SK-N-SH (cell line): ENCODE measurements at regions not wholly inside any gene's neighbourhood (a gene's known extent, or its start where the extent isn't known, plus 50 kb on each side); places are given as distances from the start of the nearest gene placed in this dataset.

Source experiments
- CTCF ChIA-PET: fragments of 300-600, 350-600 bp; formaldehyde crosslinking; extraction: SDS; loops from one replicate; lab custom pipeline; 2021; lab: Yijun Ruan, JAX
- POLR2A ChIA-PET: fragments of 350-600 bp; sonication (Branson Sonifier 250); formaldehyde crosslinking; extraction: SDS; loops from one replicate; lab custom pipeline; 2020; ENCODE audit warnings: antibody characterized with exemption, inconsistent platforms; lab: Yijun Ruan, JAX
- DNase-seq: peaks from one replicate; pipeline ENCODE4 v3.0.0; 2012
- H2AFZ ChIP-seq: fragments of 200-600 bp; sonication (generic); 2 replicates; pipeline ENCODE4 v1.8.1; 2016; ENCODE audit warnings: antibody characterized with exemption, mild to moderate bottlenecking, low read depth
- H3F3A ChIP-seq: fragments of 200-600 bp; sonication (generic); replicated peaks from 2 replicates; pipeline ENCODE3; 2016; ENCODE audit warnings: antibody characterized with exemption, mild to moderate bottlenecking; ENCODE audit not compliant: insufficient read depth
- H3K27ac ChIP-seq, 2 experiments: fragments of 200-500 bp in 1 of 2; fragments of 200-600 bp in 1 of 2; sonication (Bioruptor generic) in 1 of 2; sonication (generic), shearing (Covaris generic) in 1 of 2; 2 replicates each; pipeline versions ENCODE4 v1.5.1 to v1.6.1; 2014 to 2016; ENCODE audit warnings: low read depth in 2 of 2, inconsistent platforms in 1 of 2, low read length in 1 of 2, mild to moderate bottlenecking in 1 of 2, mixed read lengths in 1 of 2
- H3K27me3 ChIP-seq: fragments of 200-600 bp; sonication (generic), shearing (Covaris generic); 2 replicates; pipeline ENCODE4 v1.6.1; 2016; ENCODE audit warnings: mixed run types; ENCODE audit not compliant: insufficient read depth
- H3K36me3 ChIP-seq, 2 experiments: fragments of 200-500 bp in 1 of 2; fragments of 200-600 bp in 1 of 2; sonication (Bioruptor generic) in 1 of 2; sonication (generic) in 1 of 2; replicated peaks in 1 of 2; 2 replicates each; pipeline versions ENCODE3 to v1.5.1; 2014 to 2016; ENCODE audit warnings: low read length in 1 of 2, mild to moderate bottlenecking in 1 of 2; ENCODE audit not compliant: insufficient read depth in 2 of 2, control insufficient read depth in 1 of 2
- H3K4me1 ChIP-seq, 2 experiments: fragments of 200-500 bp in 1 of 2; fragments of 200-600 bp in 1 of 2; sonication (Bioruptor generic) in 1 of 2; sonication (generic), shearing (Covaris generic) in 1 of 2; 2 replicates each; pipeline versions ENCODE4 v1.5.1 to v1.6.1; 2014 to 2016; ENCODE audit warnings: low read depth in 1 of 2, low read length in 1 of 2, mixed run types in 1 of 2; ENCODE audit not compliant: insufficient read depth in 2 of 2, control insufficient read depth in 1 of 2
- H3K4me2 ChIP-seq: fragments of 200-600 bp; sonication (generic), shearing (Covaris generic); 2 replicates; pipeline ENCODE4 v1.6.1; 2017; ENCODE audit warnings: mixed run types
- H3K4me3 ChIP-seq, 2 experiments: fragments of 200-500 bp in 1 of 2; fragments of 200-600 bp in 1 of 2; sonication (Bioruptor generic) in 1 of 2; sonication (generic), shearing (Covaris generic) in 1 of 2; 2 replicates each; pipeline versions ENCODE4 v1.5.1 to v1.8.1; 2014 to 2016; ENCODE audit warnings: low read depth in 2 of 2, inconsistent platforms in 1 of 2, low read length in 1 of 2, mild to moderate bottlenecking in 1 of 2, mixed read lengths in 1 of 2, moderate library complexity in 1 of 2
- H3K79me2 ChIP-seq: fragments of 200-600 bp; sonication (generic); 2 replicates; pipeline ENCODE4 v1.8.1; 2017; ENCODE audit warnings: mild to moderate bottlenecking; ENCODE audit not compliant: insufficient read depth
- H3K9ac ChIP-seq: fragments of 200-600 bp; sonication (generic); 2 replicates; pipeline ENCODE4 v1.6.1; 2017; ENCODE audit warnings: mixed run types
- H3K9me2 ChIP-seq: fragments of 200-600 bp; sonication (generic); 2 replicates; pipeline ENCODE4 v1.6.1; 2017; ENCODE audit warnings: mixed run types
- H3K9me3 ChIP-seq: fragments of 200-600 bp; sonication (generic); 2 replicates; pipeline ENCODE4 v1.6.1; 2017; ENCODE audit warnings: mixed run types, mild to moderate bottlenecking, moderate library complexity
- H4K20me1 ChIP-seq: fragments of 200-600 bp; sonication (generic); 2 replicates; pipeline ENCODE4 v1.6.1; 2017; ENCODE audit warnings: mild to moderate bottlenecking, mixed run types; ENCODE audit not compliant: insufficient read depth
- CHD2 ChIP-seq: fragments of 150-350 bp; IDR thresholded peaks from 2 replicates; pipeline ENCODE4 v1.6.1; 2018; ENCODE audit warnings: low read length; ENCODE audit not compliant: partially characterized antibody
- EP300 ChIP-seq, 2 experiments: IDR thresholded peaks; 2 replicates each; pipeline versions ENCODE4 v1.4.0 to v1.6.1; 2012; ENCODE audit warnings: borderline replicate concordance in 1 of 2, low read depth in 1 of 2, low read length in 1 of 2
- EZH2phosphoT487 ChIP-seq: fragments of 200-600 bp; sonication (generic); IDR thresholded peaks from 2 replicates; pipeline ENCODE4 v1.6.1; 2017; ENCODE audit warnings: low read depth, mixed run types, mild to moderate bottlenecking, antibody characterized with exemption, moderate library complexity, borderline replicate concordance
- FOXJ3 ChIP-seq: sonication (generic); formaldehyde crosslinking; IDR thresholded peaks from 2 replicates; pipeline ENCODE4 v1.5.1; 2020; ENCODE audit warnings: mild to moderate bottlenecking, missing genetic modification reagents
- FOXM1 ChIP-seq: IDR thresholded peaks from 2 replicates; pipeline ENCODE4 v1.4.0; 2012; ENCODE audit warnings: low read depth, mild to moderate bottlenecking
- GATA2 ChIP-seq: sonication (generic); formaldehyde crosslinking; IDR thresholded peaks from 2 replicates; pipeline ENCODE4 v1.5.0; 2020; ENCODE audit warnings: mild to moderate bottlenecking, missing genetic modification reagents
- JUND ChIP-seq: IDR thresholded peaks from 2 replicates; pipeline ENCODE4 v1.4.0; 2012
- MXI1 ChIP-seq: IDR thresholded peaks from 2 replicates; pipeline ENCODE4 v1.6.1; 2012; ENCODE audit warnings: mild to moderate bottlenecking, low read depth, low read length, improper control_type of control experiment
- NFIC ChIP-seq: IDR thresholded peaks from 2 replicates; pipeline ENCODE4 v1.4.0; 2012; ENCODE audit warnings: borderline replicate concordance
- NRF1 ChIP-seq: IDR thresholded peaks from 2 replicates; pipeline ENCODE4 v1.6.1; 2012; ENCODE audit warnings: low read depth, mild to moderate bottlenecking, low read length
- RFX5 ChIP-seq: IDR thresholded peaks from 2 replicates; pipeline ENCODE4 v1.6.1; 2012; ENCODE audit warnings: mild to moderate bottlenecking, improper control_type of control experiment, low read length
- RXRA ChIP-seq: IDR thresholded peaks from 2 replicates; pipeline ENCODE4 v1.4.0; 2012; ENCODE audit warnings: low read depth, mild to moderate bottlenecking, borderline replicate concordance
- TAF1 ChIP-seq: IDR thresholded peaks from 2 replicates; pipeline ENCODE4 v1.6.1; 2012; ENCODE audit warnings: low read depth, mild to moderate bottlenecking, low read length, moderate library complexity, borderline replicate concordance
- TEAD4 ChIP-seq: IDR thresholded peaks from 2 replicates; pipeline ENCODE4 v1.4.0; 2012; ENCODE audit warnings: mild to moderate bottlenecking, borderline replicate concordance; ENCODE audit not compliant: insufficient read depth
- WGBS: methylation state at CpG from one replicate; pipeline ENCODE4 v1.1.6; 2017; ENCODE audit warnings: low lambda C conversion rate; 5-methylcytosine and 5-hydroxymethylcytosine counted together
- TF ChIP-seq, protein P1 (sequence below): fragments of 200-600 bp; sonication (generic); IDR thresholded peaks from 2 replicates; pipeline ENCODE4 v1.6.1; 2017; ENCODE audit warnings: antibody characterized with exemption, mild to moderate bottlenecking, moderate library complexity
- TF ChIP-seq, protein P2 (sequence below): IDR thresholded peaks from 2 replicates; pipeline ENCODE4 v1.4.0; 2012; ENCODE audit warnings: low read depth, borderline replicate concordance
- TF ChIP-seq, protein P3 (sequence below): fragments of 150-350 bp; IDR thresholded peaks from 2 replicates; pipeline ENCODE4 v1.6.1; 2017; ENCODE audit warnings: antibody characterized with exemption, low read length, low read depth, borderline replicate concordance
- TF ChIP-seq, protein P4 (sequence below): IDR thresholded peaks from 2 replicates; pipeline ENCODE4 v1.4.0; 2012; ENCODE audit warnings: low read depth, borderline replicate concordance
- TF ChIP-seq, protein P5 (sequence below): IDR thresholded peaks from 2 replicates; pipeline ENCODE4 v1.6.1; 2012; ENCODE audit warnings: mild to moderate bottlenecking, low read depth, low read length, moderate library complexity

DNA sequence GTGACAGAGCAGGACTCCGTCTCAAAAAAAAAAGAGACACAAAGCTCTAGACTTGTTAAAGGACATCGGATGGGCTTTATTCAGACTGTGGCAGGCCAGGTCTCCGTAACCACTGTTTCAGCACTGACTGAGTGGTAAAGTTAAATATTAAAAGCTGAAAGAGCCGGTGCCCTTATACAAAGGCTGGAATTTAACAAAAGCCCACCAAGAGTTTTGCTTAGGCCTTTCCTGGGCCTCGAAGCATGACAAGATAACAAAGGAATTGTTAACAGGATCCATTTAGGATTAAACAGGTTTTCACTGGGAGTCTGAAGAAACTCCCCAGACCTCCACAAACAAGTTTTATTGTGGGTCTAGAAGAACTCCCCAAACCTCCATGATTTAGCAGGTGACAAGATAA lies 727.8 kb downstream of the TYW1 start:
- Histone ChIP-seq H3K9me2 (no peaks in the 10 kb centered on the region), H3F3A (no peaks in the 10 kb centered on the region), H2AFZ (no peak overlapping the region), H3K4me2 (no peak overlapping the region), H3K9me3 (0 out of 2 replicates have a peak, but pooled peaks cover 3% of the 10 kb centered on the region), H3K9ac (no peak overlapping the region), H3K27me3 (no peaks in the 10 kb centered on the region), H3K27ac (no peak overlapping the region), H3K79me2 (no peaks in the 10 kb centered on the region), H3K36me3 (no peaks in the 10 kb centered on the region), H3K4me3 (no peak overlapping the region), H4K20me1 (no peaks in the 10 kb centered on the region), H3K4me1 (no peaks in the 10 kb centered on the region)
- WGBS = 45% methylated on average over 5 of the region's 5 CpGs
- ChIA-PET CTCF (no interaction called here), POLR2A (no interaction called here)
- no peak for DNase-seq
- TF ChIP-seq GATA2 (CRISPR knock-in tag) (no peak), NFIC (no peak)

DNA sequence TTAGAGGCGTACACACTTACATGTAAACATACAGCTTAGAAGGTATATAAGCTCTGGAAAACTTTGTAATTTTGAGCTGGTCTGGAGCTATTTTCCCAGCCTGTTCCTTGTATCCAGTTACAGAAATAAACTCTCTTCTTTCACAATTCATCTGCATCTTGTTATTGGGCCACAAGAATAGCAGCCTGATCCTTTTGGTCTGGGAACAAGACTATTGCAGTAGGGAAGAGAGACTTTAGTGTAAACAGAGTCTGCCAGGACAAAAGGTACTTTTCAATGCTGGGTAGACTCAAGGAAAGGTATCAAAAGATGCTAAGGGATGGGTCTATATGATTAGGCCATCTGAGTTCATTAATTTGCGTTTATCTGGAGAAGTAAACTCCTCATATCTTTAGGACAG lies 728.3 kb downstream of the TYW1 start:
- 13% methylated on average over 2 of the region's 2 CpGs for WGBS
- no peaks in the 10 kb centered on the region for H3K4me1 ChIP-seq
- no peak overlapping the region for H3K4me2 ChIP-seq
- H3F3A ChIP-seq = no peaks in the 10 kb centered on the region
- H2AFZ ChIP-seq = no peak overlapping the region
- H3K4me3 ChIP-seq = no peak overlapping the region
- H3K9me2 ChIP-seq = no peaks in the 10 kb centered on the region
- H3K9me3 ChIP-seq = 0 out of 2 replicates have a peak, but pooled peaks cover 3% of the 10 kb centered on the region
- POLR2A ChIA-PET = no interaction called here
- no peak overlapping the region for H3K9ac ChIP-seq
- no peak for DNase-seq
- no peaks in the 10 kb centered on the region for H4K20me1 ChIP-seq
- CTCF ChIA-PET = no interaction called here
- no peak overlapping the region for H3K27ac ChIP-seq
- TF ChIP-seq MXI1 = no peak
- TF ChIP-seq RXRA = no peak
- no peak for TF ChIP-seq RFX5
- no peak for TF ChIP-seq FOXJ3 (CRISPR knock-in tag)
- TF ChIP-seq TEAD4 = no peak
- TF ChIP-seq, protein P1, sequence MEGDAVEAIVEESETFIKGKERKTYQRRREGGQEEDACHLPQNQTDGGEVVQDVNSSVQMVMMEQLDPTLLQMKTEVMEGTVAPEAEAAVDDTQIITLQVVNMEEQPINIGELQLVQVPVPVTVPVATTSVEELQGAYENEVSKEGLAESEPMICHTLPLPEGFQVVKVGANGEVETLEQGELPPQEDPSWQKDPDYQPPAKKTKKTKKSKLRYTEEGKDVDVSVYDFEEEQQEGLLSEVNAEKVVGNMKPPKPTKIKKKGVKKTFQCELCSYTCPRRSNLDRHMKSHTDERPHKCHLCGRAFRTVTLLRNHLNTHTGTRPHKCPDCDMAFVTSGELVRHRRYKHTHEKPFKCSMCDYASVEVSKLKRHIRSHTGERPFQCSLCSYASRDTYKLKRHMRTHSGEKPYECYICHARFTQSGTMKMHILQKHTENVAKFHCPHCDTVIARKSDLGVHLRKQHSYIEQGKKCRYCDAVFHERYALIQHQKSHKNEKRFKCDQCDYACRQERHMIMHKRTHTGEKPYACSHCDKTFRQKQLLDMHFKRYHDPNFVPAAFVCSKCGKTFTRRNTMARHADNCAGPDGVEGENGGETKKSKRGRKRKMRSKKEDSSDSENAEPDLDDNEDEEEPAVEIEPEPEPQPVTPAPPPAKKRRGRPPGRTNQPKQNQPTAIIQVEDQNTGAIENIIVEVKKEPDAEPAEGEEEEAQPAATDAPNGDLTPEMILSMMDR = no peak
- no peak for TF ChIP-seq FOXM1
- TF ChIP-seq TAF1 = no peak
- no peak for TF ChIP-seq EP300 (IDR thresholded peaks at IDR 0.05; ENCODE audit: borderline replicate concordance in 1 of 2, low read depth in 1 of 2, low read length in 1 of 2)
- TF ChIP-seq CHD2 = no peak
- TF ChIP-seq, protein P2, sequence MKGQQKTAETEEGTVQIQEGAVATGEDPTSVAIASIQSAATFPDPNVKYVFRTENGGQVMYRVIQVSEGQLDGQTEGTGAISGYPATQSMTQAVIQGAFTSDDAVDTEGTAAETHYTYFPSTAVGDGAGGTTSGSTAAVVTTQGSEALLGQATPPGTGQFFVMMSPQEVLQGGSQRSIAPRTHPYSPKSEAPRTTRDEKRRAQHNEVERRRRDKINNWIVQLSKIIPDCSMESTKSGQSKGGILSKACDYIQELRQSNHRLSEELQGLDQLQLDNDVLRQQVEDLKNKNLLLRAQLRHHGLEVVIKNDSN = no peak
- TF ChIP-seq, protein P3, sequence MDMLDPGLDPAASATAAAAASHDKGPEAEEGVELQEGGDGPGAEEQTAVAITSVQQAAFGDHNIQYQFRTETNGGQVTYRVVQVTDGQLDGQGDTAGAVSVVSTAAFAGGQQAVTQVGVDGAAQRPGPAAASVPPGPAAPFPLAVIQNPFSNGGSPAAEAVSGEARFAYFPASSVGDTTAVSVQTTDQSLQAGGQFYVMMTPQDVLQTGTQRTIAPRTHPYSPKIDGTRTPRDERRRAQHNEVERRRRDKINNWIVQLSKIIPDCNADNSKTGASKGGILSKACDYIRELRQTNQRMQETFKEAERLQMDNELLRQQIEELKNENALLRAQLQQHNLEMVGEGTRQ = no peak
- TF ChIP-seq, protein P4, sequence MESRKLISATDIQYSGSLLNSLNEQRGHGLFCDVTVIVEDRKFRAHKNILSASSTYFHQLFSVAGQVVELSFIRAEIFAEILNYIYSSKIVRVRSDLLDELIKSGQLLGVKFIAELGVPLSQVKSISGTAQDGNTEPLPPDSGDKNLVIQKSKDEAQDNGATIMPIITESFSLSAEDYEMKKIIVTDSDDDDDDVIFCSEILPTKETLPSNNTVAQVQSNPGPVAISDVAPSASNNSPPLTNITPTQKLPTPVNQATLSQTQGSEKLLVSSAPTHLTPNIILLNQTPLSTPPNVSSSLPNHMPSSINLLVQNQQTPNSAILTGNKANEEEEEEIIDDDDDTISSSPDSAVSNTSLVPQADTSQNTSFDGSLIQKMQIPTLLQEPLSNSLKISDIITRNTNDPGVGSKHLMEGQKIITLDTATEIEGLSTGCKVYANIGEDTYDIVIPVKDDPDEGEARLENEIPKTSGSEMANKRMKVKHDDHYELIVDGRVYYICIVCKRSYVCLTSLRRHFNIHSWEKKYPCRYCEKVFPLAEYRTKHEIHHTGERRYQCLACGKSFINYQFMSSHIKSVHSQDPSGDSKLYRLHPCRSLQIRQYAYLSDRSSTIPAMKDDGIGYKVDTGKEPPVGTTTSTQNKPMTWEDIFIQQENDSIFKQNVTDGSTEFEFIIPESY = no peak
- no peak for TF ChIP-seq NRF1
- no peak for TF ChIP-seq EZH2phosphoT487
- TF ChIP-seq JUND = no peak
- TF ChIP-seq NFIC = no peak
- TF ChIP-seq, protein P5, sequence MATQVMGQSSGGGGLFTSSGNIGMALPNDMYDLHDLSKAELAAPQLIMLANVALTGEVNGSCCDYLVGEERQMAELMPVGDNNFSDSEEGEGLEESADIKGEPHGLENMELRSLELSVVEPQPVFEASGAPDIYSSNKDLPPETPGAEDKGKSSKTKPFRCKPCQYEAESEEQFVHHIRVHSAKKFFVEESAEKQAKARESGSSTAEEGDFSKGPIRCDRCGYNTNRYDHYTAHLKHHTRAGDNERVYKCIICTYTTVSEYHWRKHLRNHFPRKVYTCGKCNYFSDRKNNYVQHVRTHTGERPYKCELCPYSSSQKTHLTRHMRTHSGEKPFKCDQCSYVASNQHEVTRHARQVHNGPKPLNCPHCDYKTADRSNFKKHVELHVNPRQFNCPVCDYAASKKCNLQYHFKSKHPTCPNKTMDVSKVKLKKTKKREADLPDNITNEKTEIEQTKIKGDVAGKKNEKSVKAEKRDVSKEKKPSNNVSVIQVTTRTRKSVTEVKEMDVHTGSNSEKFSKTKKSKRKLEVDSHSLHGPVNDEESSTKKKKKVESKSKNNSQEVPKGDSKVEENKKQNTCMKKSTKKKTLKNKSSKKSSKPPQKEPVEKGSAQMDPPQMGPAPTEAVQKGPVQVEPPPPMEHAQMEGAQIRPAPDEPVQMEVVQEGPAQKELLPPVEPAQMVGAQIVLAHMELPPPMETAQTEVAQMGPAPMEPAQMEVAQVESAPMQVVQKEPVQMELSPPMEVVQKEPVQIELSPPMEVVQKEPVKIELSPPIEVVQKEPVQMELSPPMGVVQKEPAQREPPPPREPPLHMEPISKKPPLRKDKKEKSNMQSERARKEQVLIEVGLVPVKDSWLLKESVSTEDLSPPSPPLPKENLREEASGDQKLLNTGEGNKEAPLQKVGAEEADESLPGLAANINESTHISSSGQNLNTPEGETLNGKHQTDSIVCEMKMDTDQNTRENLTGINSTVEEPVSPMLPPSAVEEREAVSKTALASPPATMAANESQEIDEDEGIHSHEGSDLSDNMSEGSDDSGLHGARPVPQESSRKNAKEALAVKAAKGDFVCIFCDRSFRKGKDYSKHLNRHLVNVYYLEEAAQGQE = no peak
- TF ChIP-seq, all 33 proteins: peak for 0
- Histone ChIP-seq H3K27me3 (no peaks in the 10 kb centered on the region), H3K36me3 (no peaks in the 10 kb centered on the region), H3K79me2 (no peaks in the 10 kb centered on the region)
